ENCODE measurements at regions not wholly inside any gene's neighbourhood (a gene's known extent, or its start where the extent isn't known, plus 50 kb on each side); places are given as distances from the start of the nearest gene placed in this dataset.

DNA sequence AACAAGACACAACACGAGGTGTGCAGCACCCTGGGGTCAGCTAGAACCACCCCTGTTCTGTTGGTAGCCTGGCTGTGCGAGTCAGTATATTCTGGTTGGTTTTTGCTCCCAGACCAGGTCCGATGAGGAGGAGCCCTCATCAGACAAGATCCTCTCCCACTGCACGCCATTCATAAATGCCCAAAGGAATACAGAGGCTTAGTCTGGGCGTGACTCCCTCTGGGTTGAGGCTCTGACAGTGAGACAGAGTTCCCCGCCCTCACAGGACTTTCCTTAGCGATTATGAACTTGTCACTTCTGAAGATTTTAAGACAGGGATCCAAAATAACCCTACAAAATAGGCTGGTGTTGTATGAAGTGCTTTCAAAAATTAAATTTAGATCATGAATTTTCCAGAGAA is 85.5 kb upstream of the MC2R start:
- H3K36me3 ChIP-seq (ENCODE audit: control insufficient read depth, insufficient read depth, low read length) = no peaks in the 10 kb centered on the region
- no peaks in the 10 kb centered on the region for H3K4me1 ChIP-seq (ENCODE audit: control insufficient read depth, insufficient read depth, low read length)
- H3K4me3 ChIP-seq (ENCODE audit: low read length) = no peak overlapping the region
- Mint-ChIP-seq H3K4me1 (no peaks in the 10 kb centered on the region), H3K27ac (no peak overlapping the region), H3K36me3 (ENCODE audit: low read depth) (no peaks in the 10 kb centered on the region), H3K4me3 (no peak overlapping the region), H3K27me3 (ENCODE audit: insufficient read depth) (no peaks in the 10 kb centered on the region), H3K9me3 (peaks cover 13% of the 10 kb centered on the region)
- no peaks in the 10 kb centered on the region for H3K9me3 ChIP-seq (ENCODE audit: control insufficient read depth, low read length)
- WGBS, 2 experiments (ENCODE audit: insufficient coverage in 1 of 2, insufficient read length in 1 of 2) = 92 to 100% methylated on average over 1 to 7 of the region's 7 CpGs
- TF ChIP-seq, protein P1, sequence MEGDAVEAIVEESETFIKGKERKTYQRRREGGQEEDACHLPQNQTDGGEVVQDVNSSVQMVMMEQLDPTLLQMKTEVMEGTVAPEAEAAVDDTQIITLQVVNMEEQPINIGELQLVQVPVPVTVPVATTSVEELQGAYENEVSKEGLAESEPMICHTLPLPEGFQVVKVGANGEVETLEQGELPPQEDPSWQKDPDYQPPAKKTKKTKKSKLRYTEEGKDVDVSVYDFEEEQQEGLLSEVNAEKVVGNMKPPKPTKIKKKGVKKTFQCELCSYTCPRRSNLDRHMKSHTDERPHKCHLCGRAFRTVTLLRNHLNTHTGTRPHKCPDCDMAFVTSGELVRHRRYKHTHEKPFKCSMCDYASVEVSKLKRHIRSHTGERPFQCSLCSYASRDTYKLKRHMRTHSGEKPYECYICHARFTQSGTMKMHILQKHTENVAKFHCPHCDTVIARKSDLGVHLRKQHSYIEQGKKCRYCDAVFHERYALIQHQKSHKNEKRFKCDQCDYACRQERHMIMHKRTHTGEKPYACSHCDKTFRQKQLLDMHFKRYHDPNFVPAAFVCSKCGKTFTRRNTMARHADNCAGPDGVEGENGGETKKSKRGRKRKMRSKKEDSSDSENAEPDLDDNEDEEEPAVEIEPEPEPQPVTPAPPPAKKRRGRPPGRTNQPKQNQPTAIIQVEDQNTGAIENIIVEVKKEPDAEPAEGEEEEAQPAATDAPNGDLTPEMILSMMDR (conservative IDR thresholded peaks at IDR 0.05) = no peak
- no peak overlapping the region for H3K9ac ChIP-seq (ENCODE audit: extremely low read depth, low read length, poor library complexity, severe bottlenecking)
- H3K27me3 ChIP-seq (ENCODE audit: control insufficient read depth, insufficient read depth, low read length, poor library complexity, severe bottlenecking) = no peaks in the 10 kb centered on the region
- no peak for DNase-seq
- no peak overlapping the region for H3K27ac ChIP-seq (ENCODE audit: low read depth, low read length)

DNA sequence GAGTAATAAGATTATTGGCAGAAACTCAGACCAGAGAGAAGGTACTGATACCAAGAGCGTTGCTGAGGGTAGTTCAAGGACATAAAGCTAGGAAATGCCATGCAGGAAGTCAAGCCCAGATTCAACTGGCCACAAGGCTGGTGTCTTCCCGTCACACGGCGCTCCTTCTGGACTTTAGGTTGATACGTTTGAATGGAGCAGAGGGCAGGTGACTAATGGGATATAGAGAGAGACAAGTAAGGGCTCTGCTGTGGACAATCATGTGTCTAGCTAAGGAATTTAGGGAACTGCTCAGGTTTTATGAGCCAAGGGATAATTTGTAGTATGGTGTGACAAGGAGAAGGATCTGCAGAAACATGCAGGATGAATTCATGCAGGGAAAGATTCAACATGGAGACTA is 83.9 kb upstream of the MC2R start:
- H3K9me3 ChIP-seq (ENCODE audit: control insufficient read depth, low read length) = no peaks in the 10 kb centered on the region
- TF ChIP-seq, protein P1 (conservative IDR thresholded peaks at IDR 0.05) = no peak
- Mint-ChIP-seq H3K4me1 (no peaks in the 10 kb centered on the region), H3K27me3 (ENCODE audit: insufficient read depth) (no peaks in the 10 kb centered on the region), H3K4me3 (no peak overlapping the region), H3K36me3 (ENCODE audit: low read depth) (no peaks in the 10 kb centered on the region), H3K27ac (no peak overlapping the region), H3K9me3 (peaks cover 4% of the 10 kb centered on the region)
- no peak for DNase-seq
- H3K4me1 ChIP-seq (ENCODE audit: control insufficient read depth, insufficient read depth, low read length) = no peaks in the 10 kb centered on the region
- no peak overlapping the region for H3K9ac ChIP-seq (ENCODE audit: extremely low read depth, low read length, poor library complexity, severe bottlenecking)
- no peak overlapping the region for H3K4me3 ChIP-seq (ENCODE audit: low read length)
- no peaks in the 10 kb centered on the region for H3K36me3 ChIP-seq (ENCODE audit: control insufficient read depth, insufficient read depth, low read length)
- no peak overlapping the region for H3K27ac ChIP-seq (ENCODE audit: low read depth, low read length)
- WGBS, 2 experiments (ENCODE audit: insufficient coverage in 1 of 2, insufficient read length in 1 of 2) = 88 to 91% methylated on average over 4 to 5 of the region's 5 CpGs
- H3K27me3 ChIP-seq (ENCODE audit: control insufficient read depth, insufficient read depth, low read length, poor library complexity, severe bottlenecking) = no peaks in the 10 kb centered on the region

DNA sequence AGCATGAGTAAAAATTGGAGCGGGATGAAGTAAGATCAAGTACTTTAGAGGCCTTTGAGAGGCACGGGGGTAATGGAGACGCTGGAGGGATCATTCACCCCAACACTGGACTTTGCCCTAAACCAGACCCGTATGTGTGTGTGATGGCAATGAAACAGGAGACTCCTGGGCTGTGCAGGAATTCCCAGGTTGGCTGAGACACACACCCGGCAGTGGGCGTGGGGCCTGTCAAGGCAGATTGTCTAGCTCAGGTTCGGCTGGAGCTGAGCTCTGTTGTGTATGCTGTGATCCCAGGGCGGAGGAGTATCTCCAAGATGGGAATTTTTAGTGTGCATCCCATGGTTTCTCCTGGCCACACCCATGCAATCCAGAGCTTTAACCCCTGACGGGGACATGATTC is 83.2 kb upstream of the MC2R start:
- no peak overlapping the region for H3K4me3 ChIP-seq (ENCODE audit: low read length)
- H3K4me1 ChIP-seq (ENCODE audit: control insufficient read depth, insufficient read depth, low read length) = no peaks in the 10 kb centered on the region
- Mint-ChIP-seq H3K4me1 (peaks cover 5% of the 10 kb centered on the region), H3K9me3 (peaks cover 4% of the 10 kb centered on the region), H3K27ac (no peak overlapping the region), H3K36me3 (ENCODE audit: low read depth) (no peaks in the 10 kb centered on the region), H3K4me3 (no peak overlapping the region), H3K27me3 (ENCODE audit: insufficient read depth) (no peaks in the 10 kb centered on the region)
- no peak overlapping the region for H3K27ac ChIP-seq (ENCODE audit: low read depth, low read length)
- H3K36me3 ChIP-seq (ENCODE audit: control insufficient read depth, insufficient read depth, low read length) = no peaks in the 10 kb centered on the region
- 78 to 80% methylated on average over 8 to 9 of the region's 9 CpGs for WGBS, 2 experiments (ENCODE audit: insufficient coverage in 1 of 2, insufficient read length in 1 of 2)
- no peak overlapping the region for H3K9ac ChIP-seq (ENCODE audit: extremely low read depth, low read length, poor library complexity, severe bottlenecking)
- no peak for DNase-seq
- H3K27me3 ChIP-seq (ENCODE audit: control insufficient read depth, insufficient read depth, low read length, poor library complexity, severe bottlenecking) = no peaks in the 10 kb centered on the region
- H3K9me3 ChIP-seq (ENCODE audit: control insufficient read depth, low read length) = no peaks in the 10 kb centered on the region
- TF ChIP-seq, protein P1 (conservative IDR thresholded peaks at IDR 0.05) = no peak

Data from endodermal cell (in vitro differentiated cells).